GM19455 (cell line): ENCODE measurements at regions not wholly inside any gene's neighbourhood (a gene's known extent, or its start where the extent isn't known, plus 50 kb on each side); places are given as distances from the start of the nearest gene placed in this dataset.

Experiments used
- ATAC-seq: cut with Tn5 transposase; IDR thresholded peaks from one replicate; pipeline ENCODE4 v1.9.1; 2021; ENCODE audit not compliant: unreplicated experiment

GRCh38 chr6:145028144-145028818, 707.0 kb downstream of the EPM2A start:
- peak; percentile 64 for ATAC-seq

- no peak for ATAC-seq
These were observed 704.3 kb downstream of the EPM2A start for GRCh38 chr6:145031001-145031400.

GRCh38 chr6:145031962-145032361, 703.4 kb downstream of the EPM2A start:
- no peak for ATAC-seq

- ATAC-seq, result no peak
These were observed 702.7 kb downstream of the EPM2A start for GRCh38 chr6:145032562-145033145.

- no peak for ATAC-seq
These were observed 700.7 kb downstream of the EPM2A start for GRCh38 chr6:145034664-145035063.

GRCh38 chr6:145036236-145036635, 699.1 kb downstream of the EPM2A start:
- ATAC-seq, result no peak

- ATAC-seq, result no peak
These were observed 698.3 kb downstream of the EPM2A start for GRCh38 chr6:145036848-145037567.

GRCh38 chr6:145042559-145042958, 692.8 kb downstream of the EPM2A start:
- ATAC-seq, result no peak

GRCh38 chr6:145043926-145044500, 691.3 kb downstream of the EPM2A start:
- no peak for ATAC-seq

GRCh38 chr6:145044641-145045246, 690.6 kb downstream of the EPM2A start:
- no peak for ATAC-seq

- no peak for ATAC-seq
These were observed 689.7 kb downstream of the EPM2A start for GRCh38 chr6:145045582-145045981.

- no peak for ATAC-seq
These were observed 687.4 kb downstream of the EPM2A start for GRCh38 chr6:145047891-145048290.

GRCh38 chr6:145051661-145052060, 683.7 kb downstream of the EPM2A start:
- no peak for ATAC-seq

GRCh38 chr6:145055567-145055966, 679.8 kb downstream of the EPM2A start:
- no peak for ATAC-seq

- ATAC-seq, result no peak
These were observed 674.6 kb downstream of the EPM2A start for GRCh38 chr6:145060714-145061113.

GRCh38 chr6:145063091-145063490, 672.2 kb downstream of the EPM2A start:
- no peak for ATAC-seq

GRCh38 chr6:145067430-145067829, 667.9 kb downstream of the EPM2A start:
- no peak for ATAC-seq

GRCh38 chr6:145068577-145068976, 666.7 kb downstream of the EPM2A start:
- ATAC-seq, result no peak

- ATAC-seq, result no peak
These were observed 665.4 kb downstream of the EPM2A start for GRCh38 chr6:145069966-145070365.

- ATAC-seq, result no peak
These were observed 664.5 kb downstream of the EPM2A start for GRCh38 chr6:145070791-145071190.

- no peak for ATAC-seq
These were observed 663.5 kb downstream of the EPM2A start for GRCh38 chr6:145071836-145072235.
